WI38 (cell line): ENCODE measurements at regions not wholly inside any gene's neighbourhood (a gene's known extent, or its start where the extent isn't known, plus 50 kb on each side); places are given as distances from the start of the nearest gene placed in this dataset.

Experiments used
- H3K4me3 ChIP-seq: 2 replicates; pipeline ENCODE4 v1.5.1; 2011; ENCODE audit warnings: low read depth, mild to moderate bottlenecking, control low read depth, low read length
- CTCF ChIP-seq: IDR thresholded peaks from 2 replicates; pipeline ENCODE4 v1.5.1; 2012; ENCODE audit warnings: low read depth, mild to moderate bottlenecking, control low read depth, low read length

- TF ChIP-seq CTCF: no peak
Observed at GRCh38 chr9:22913518-22913917, 466.9 kb downstream of the DMRTA1 start.

GRCh38 chr9:22916148-22916547 is 469.5 kb downstream of the DMRTA1 start:
- TF ChIP-seq CTCF: no peak
- no peak overlapping the region for H3K4me3 ChIP-seq

More at GRCh38 chr9:22913518-22913917, 466.9 kb downstream of the DMRTA1 start:
- H3K4me3 ChIP-seq: no peak overlapping the region

GRCh38 chr9:22919423-22919822 is 472.8 kb downstream of the DMRTA1 start:
- TF ChIP-seq CTCF: no peak
- H3K4me3 ChIP-seq: no peak overlapping the region

- H3K4me3 ChIP-seq: no peak overlapping the region
- no peak for TF ChIP-seq CTCF
Observed at GRCh38 chr9:22921742-22922141, 475.1 kb downstream of the DMRTA1 start.

- no peak overlapping the region for H3K4me3 ChIP-seq
- no peak for TF ChIP-seq CTCF
Observed at GRCh38 chr9:22922222-22922621, 475.6 kb downstream of the DMRTA1 start.

- H3K4me3 ChIP-seq: no peak overlapping the region
- no peak for TF ChIP-seq CTCF
Observed at GRCh38 chr9:22954550-22954949, 507.9 kb downstream of the DMRTA1 start.

GRCh38 chr9:22954964-22955363 is 508.3 kb downstream of the DMRTA1 start:
- H3K4me3 ChIP-seq: no peak overlapping the region
- no peak for TF ChIP-seq CTCF
